ENCODE measurements at regions not wholly inside any gene's neighbourhood (a gene's known extent, or its start where the extent isn't known, plus 50 kb on each side); places are given as distances from the start of the nearest gene placed in this dataset.

GRCh38 chr5:168163966-168164365 is 127.5 kb upstream of the WWC1 start:
- TF ChIP-seq CTCF (IDR thresholded peaks at IDR 0.05; ENCODE audit: poor library complexity) = no peak
- TF ChIP-seq EZH2 (IDR thresholded peaks at IDR 0.05; ENCODE audit: borderline replicate concordance) = no peak

Data from hepatocyte (in vitro differentiated cells).